ENCODE measurements at regions not wholly inside any gene's neighbourhood (a gene's known extent, or its start where the extent isn't known, plus 50 kb on each side); places are given as distances from the start of the nearest gene placed in this dataset.
"Not testable (repeated sequence)": the region's sequence is repeated elsewhere in the genome, so short reads cannot be mapped to it uniquely, and the experiment has no call there.

- not testable (repeated sequence) for DNase-seq (ENCODE audit: low spot score)
These were observed 107.3 kb upstream of the IKBKE start for GRCh38 chr1:206362994-206363393.

DNA sequence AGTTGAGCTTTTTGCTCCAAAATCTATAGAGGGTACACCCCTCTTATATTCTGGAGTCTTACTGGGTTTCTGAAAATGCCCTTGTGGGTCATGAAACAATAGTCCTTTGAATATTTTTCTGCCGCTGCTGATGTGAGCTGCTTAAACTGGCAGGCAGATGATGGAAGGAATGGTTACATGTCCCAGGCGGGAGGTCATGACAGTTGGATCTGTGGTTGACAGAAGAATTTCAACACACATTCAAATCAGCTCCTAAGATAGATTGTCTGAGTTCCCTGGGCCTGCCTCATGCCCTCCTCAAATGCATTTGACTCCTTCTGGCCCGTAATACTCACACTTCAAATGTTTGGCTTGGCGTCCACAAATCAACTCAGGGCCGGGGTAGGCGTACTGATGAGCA is 105.0 kb upstream of the IKBKE start:
- DNase-seq (ENCODE audit: low spot score) = peak; percentile 21

- DNase-seq (ENCODE audit: low spot score) = not testable (repeated sequence)
These were observed 104.1 kb upstream of the IKBKE start for GRCh38 chr1:206366131-206366530.

GRCh38 chr1:206366772-206367171 is 103.5 kb upstream of the IKBKE start:
- not testable (repeated sequence) for DNase-seq (ENCODE audit: low spot score)

GRCh38 chr1:206367955-206368622 is 102.2 kb upstream of the IKBKE start:
- DNase-seq (ENCODE audit: low spot score) = not testable (repeated sequence)

DNA sequence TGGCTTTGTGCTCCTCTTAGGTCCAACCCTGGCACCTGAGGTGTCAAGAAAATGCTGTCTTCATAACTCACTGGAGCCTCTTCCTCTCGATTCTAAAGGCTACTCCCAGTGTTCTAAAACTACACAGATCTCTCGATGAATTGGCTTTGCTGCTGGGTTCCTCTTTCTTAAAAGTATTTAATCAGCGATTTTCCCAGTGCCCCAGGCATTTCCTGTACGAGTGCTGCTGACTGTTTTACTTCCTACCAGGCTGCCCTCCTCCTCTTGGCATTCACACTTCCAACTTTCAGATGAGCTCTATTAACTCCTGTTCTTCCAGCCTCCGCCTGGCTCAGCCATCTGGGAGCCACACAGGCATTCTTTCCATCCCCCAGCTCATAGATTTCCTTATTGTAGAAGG is 95.6 kb upstream of the IKBKE start:
- DNase-seq (ENCODE audit: low spot score) = not testable (repeated sequence)

DNA sequence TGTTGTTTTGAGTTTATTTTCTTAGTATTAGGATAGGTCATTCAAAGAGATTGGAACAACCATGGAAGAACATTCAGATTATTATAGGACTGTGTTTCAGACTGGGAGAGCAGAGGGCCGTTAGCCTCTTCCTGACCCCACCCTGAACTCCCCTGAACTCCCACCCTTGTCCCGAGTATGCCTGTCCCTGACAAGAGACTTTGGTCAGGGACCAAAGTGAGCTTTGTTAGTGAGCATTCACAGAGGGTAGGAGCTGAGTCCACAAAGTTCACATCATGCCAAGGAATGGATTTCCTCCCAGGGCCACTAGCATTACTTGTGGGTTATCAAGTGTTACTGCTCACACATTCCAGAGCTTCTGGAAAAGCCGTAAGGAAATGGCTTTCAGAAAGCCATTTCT is 94.7 kb upstream of the IKBKE start:
- not testable (repeated sequence) for DNase-seq (ENCODE audit: low spot score)

GRCh38 chr1:206378506-206378905 is 91.8 kb upstream of the IKBKE start:
- not testable (repeated sequence) for DNase-seq (ENCODE audit: low spot score)

DNA sequence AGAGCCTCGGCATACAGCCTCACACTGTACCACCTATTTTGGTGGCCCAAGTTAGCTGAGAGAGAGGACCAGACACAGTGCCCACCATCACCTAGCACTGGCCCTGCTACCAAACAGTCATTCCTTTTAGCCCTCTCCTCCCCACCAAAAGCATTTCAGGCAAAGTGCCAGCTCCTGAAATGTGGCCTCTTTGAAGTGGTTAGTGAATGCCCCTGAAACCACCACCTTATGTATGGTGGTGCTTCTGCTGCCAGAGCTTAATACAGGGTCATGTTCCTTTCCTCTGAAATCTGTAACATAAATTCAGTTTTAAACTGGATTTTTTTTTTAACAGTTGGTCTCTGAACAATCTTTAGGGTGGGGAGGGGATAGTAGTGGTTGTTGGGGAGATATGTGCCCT is 91.0 kb upstream of the IKBKE start:
- DNase-seq (ENCODE audit: low spot score) = not testable (repeated sequence)

DNA sequence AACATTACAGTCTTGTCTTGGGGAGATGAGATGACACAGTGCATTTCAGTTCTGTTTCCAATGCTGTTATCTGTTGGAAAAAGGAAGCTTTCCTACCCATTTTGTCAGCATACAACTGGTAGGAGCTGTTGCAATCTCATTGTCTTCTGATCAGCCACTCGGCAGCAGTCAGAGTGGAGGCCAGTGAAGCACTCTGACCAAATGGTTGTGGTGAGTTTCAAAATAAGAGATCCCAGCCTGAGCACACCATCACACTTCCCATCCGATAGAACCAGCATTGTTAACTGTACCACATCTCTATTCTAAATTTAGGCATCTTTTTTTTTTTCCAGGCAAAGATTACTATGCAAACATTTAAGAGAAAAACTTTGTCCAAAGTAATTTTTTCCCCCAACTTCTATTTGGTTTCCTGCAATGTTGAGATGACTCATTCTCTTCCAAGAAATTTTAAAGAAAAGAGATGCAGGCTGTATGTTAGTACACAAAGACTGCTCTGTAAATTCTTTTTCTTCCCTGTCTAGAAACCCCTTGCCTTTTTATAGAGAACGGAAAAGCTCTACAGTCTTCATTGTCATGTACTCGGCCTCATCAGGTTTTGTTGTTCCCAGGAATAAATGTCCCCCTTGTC is 90.0 kb upstream of the IKBKE start:
- peak; percentile 6 for DNase-seq (ENCODE audit: low spot score)

DNA sequence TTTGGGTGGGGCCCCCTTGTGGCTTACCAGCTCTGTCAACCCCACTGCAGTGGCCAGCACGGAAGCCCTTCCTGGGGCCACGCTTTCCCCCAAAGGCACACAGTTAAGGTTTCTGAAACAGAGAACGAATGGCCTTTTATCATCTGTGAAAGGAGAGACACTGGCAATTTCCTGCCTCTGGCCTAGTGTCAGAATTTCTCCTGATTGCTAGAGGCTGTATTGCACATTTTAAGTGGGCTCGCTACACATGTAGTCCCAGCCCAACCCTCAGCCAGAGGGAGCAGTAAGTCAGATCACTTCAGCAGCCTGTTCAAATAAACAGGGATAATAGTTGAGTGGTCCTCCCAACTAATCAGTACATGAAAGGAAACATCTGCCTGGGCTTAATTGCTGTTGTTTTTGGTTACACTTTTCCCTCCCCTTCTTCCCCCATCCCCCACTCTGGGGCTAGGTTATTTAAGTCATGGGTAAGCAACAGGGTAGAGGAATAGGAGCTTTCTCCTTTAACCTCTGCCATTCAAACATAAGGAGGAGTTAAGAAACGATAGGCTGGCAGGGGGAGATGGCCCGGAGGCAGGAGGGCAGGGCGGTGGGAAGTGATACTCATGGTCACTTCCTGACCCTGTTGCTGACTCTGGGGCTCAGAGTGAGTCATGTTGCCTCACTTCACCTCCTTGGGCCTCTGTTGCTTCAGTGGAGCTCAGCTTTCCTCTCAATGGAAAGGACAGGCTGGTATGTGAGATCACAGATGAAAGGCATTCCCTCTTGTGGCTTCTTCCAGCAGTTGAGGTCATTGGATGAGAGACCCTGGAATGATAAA is 89.3 kb upstream of the IKBKE start:
- not testable (repeated sequence) for DNase-seq (ENCODE audit: low spot score)

- DNase-seq (ENCODE audit: low spot score) = peak; percentile 39
These were observed 86.1 kb upstream of the IKBKE start for GRCh38 chr1:206384029-206384807.

- DNase-seq (ENCODE audit: low spot score) = not testable (repeated sequence)
These were observed 85.4 kb upstream of the IKBKE start for GRCh38 chr1:206384891-206385290.

GRCh38 chr1:206387631-206388030 is 82.6 kb upstream of the IKBKE start:
- DNase-seq (ENCODE audit: low spot score) = not testable (repeated sequence)

- not testable (repeated sequence) for DNase-seq (ENCODE audit: low spot score)
These were observed 78.4 kb upstream of the IKBKE start for GRCh38 chr1:206391903-206392302.

- DNase-seq (ENCODE audit: low spot score) = not testable (repeated sequence)
These were observed 72.8 kb upstream of the IKBKE start for GRCh38 chr1:206397501-206397900.

- not testable (repeated sequence) for DNase-seq (ENCODE audit: low spot score)
These were observed 72.0 kb upstream of the IKBKE start for GRCh38 chr1:206398261-206398660.

- not testable (repeated sequence) for DNase-seq (ENCODE audit: low spot score)
These were observed 66.5 kb upstream of the IKBKE start for GRCh38 chr1:206403612-206404307.

GRCh38 chr1:206404309-206405027 is 65.8 kb upstream of the IKBKE start:
- not testable (repeated sequence) for DNase-seq (ENCODE audit: low spot score)

GRCh38 chr1:206405282-206405681 is 65.0 kb upstream of the IKBKE start:
- DNase-seq (ENCODE audit: low spot score) = not testable (repeated sequence)
